ENCODE measurements at regions not wholly inside any gene's neighbourhood (a gene's known extent, or its start where the extent isn't known, plus 50 kb on each side); places are given as distances from the start of the nearest gene placed in this dataset.
A peak's percentile ranks its signal among the peaks of the same experiment; 100 is the strongest.

DNA sequence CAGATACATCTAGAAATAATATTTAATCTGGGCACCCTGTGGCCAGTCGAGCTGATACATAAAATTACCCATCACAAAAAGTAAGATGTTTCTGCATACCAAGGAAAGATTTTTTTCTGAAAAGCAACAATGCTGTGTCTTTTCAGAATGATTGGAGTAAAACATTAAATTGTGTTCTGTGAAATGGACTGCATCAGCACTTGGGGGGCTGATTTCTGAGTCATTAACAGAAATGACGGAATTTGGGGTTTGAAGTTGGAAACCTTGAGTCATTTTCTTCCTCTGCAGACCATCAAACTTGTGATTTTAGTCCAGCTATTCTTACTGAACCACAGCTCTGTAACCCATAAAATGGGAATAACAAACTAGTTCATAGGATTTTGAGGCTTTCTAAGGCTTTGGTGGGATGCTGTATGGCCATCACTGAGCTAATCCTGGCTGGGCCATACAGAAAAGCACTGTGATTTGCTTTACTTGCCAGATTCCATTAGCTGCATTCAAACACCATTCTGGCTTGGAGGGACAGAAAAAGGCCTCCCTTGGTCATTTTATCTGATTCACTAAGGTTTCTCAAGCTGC, 739.4 kb upstream of the IGFBP3 start (continued):
- TF ChIP-seq PRDM15 (CRISPR knock-in tag; IDR thresholded peaks at IDR 0.05) = no peak
- TF ChIP-seq IKZF2 (IDR thresholded peaks at IDR 0.05) = peak; percentile 58 to 77; a peak in 2 of 4 replicates
- peak; percentile 73 for TF ChIP-seq IKZF1 (conservative IDR thresholded peaks at IDR 0.05)
- TF ChIP-seq GATAD2B (conservative IDR thresholded peaks at IDR 0.05; ENCODE audit: low read depth) = peak; percentile 32; the same call in 1 of the 2 replicates
- no peak for TF ChIP-seq EGR1 (IDR thresholded peaks at IDR 0.05; ENCODE audit: borderline replicate concordance in 1 of 2, low read depth in 2 of 2, low read length in 2 of 2)
- TF ChIP-seq BACH1 (IDR thresholded peaks at IDR 0.05; ENCODE audit: borderline replicate concordance) = peak; percentile 24; the same call in 1 of the 2 replicates
- TF ChIP-seq JUNB (IDR thresholded peaks at IDR 0.05) = peak; percentile 74
- peak; percentile 50; the same call in 1 of the 2 replicates for TF ChIP-seq MTA2 (IDR thresholded peaks at IDR 0.05; ENCODE audit: low read depth)
- peak; percentile 65 for TF ChIP-seq DPF2 (IDR thresholded peaks at IDR 0.05)

GRCh38 chr7:46658281-46658680, 737.2 kb upstream of the IGFBP3 start:
- ChIA-PET POLR2A (interaction anchor here (1.0 to 1.2 kb wide), 3 partner anchors 21 to 233 kb away, joined by 3 read pairs; no protein-coding TSS in a partner anchor), SMC1A (ENCODE audit: uncharacterized antibody, unreplicated experiment) (interaction anchor here (0.9 to 13.0 kb wide), 6 partner anchors 16 to 240 kb away, joined by 3 to 106 read pairs (median 3); no protein-coding TSS in a partner anchor), RAD21 (ENCODE audit: unreplicated experiment) (interaction anchor here (1.1 to 1.7 kb wide), 2 partner anchors 10 to 24 kb away, joined by 4 read pairs; no protein-coding TSS in a partner anchor), CTCF (no interaction called here)
- Histone ChIP-seq H3K9me3 (replicated peaks; ENCODE audit: control insufficient read depth, insufficient read depth, low read length) (no peaks in the 10 kb centered on the region), H3K36me3 (ENCODE audit: control insufficient read depth in 2 of 2, insufficient read depth in 2 of 2, low read length in 1 of 2) (no peaks in the 10 kb centered on the region), H3K4me2 (ENCODE audit: control insufficient read depth, insufficient read depth) (no peak overlapping the region), H2AFZ (ENCODE audit: control insufficient read depth, low read depth, low read length) (no peak overlapping the region), H3K27ac (ENCODE audit: control insufficient read depth, insufficient read depth) (no peak overlapping the region), H3K79me2 (ENCODE audit: control insufficient read depth, insufficient read depth, low read length) (no peaks in the 10 kb centered on the region), H3K4me3 (no peak overlapping the region), H3K9ac (ENCODE audit: control insufficient read depth, insufficient read depth, low read length) (no peak overlapping the region), H3K4me1 (ENCODE audit: control insufficient read depth, insufficient read depth, low read length) (no peaks in the 10 kb centered on the region), H3K27me3 (replicated peaks in 1 of 2; ENCODE audit: control insufficient read depth in 2 of 2, insufficient read depth in 2 of 2, low read length in 1 of 2) (no peaks in the 10 kb centered on the region), H4K20me1 (ENCODE audit: control insufficient read depth, insufficient read depth) (no peaks in the 10 kb centered on the region)
- ATAC-seq (no peak), FAIRE-seq (no peak), DNase-seq (ENCODE audit: low read depth, low spot score) (no peak)
- in situ Hi-C loops (cut with MboI) = no loop called here
- 0% methylated on average over 1 of the region's 1 CpG for WGBS (ENCODE audit: insufficient coverage, insufficient replicate concordance, low lambda C conversion rate, missing lambda C conversion rate)
- no TSS peak for BruUV-seq (replicated peaks)
- TF ChIP-seq TAF1 (IDR thresholded peaks at IDR 0.05; ENCODE audit: borderline replicate concordance, low read depth, low read length) (no peak), NRF1 (conservative IDR thresholded peaks at IDR 0.05; ENCODE audit: low read depth, low read length) (no peak), ZBED1 (IDR thresholded peaks at IDR 0.05; ENCODE audit: borderline replicate concordance) (no peak), IRF4 (IDR thresholded peaks at IDR 0.05; ENCODE audit: low read depth, low read length) (no peak)
- intact Hi-C loops (cut with micrococcal nuclease; ENCODE audit: unreplicated experiment) = no loop called here
